ENCODE measurements at regions not wholly inside any gene's neighbourhood (a gene's known extent, or its start where the extent isn't known, plus 50 kb on each side); places are given as distances from the start of the nearest gene placed in this dataset.
A peak's percentile ranks its signal among the peaks of the same experiment; 100 is the strongest.

- ATAC-seq (ENCODE audit: poor library complexity) (no peak), DNase-seq (no peak)
- intact Hi-C loops (cut with DNase I): no loop called here
These were observed 153.3 kb upstream of the THSD7B start for GRCh38 chr2:136612079-136612478.

- ATAC-seq (ENCODE audit: poor library complexity) (no peak), DNase-seq (no peak)
- intact Hi-C loops (cut with DNase I): no loop called here
These were observed 153.9 kb upstream of the THSD7B start for GRCh38 chr2:136611451-136611850.

DNA sequence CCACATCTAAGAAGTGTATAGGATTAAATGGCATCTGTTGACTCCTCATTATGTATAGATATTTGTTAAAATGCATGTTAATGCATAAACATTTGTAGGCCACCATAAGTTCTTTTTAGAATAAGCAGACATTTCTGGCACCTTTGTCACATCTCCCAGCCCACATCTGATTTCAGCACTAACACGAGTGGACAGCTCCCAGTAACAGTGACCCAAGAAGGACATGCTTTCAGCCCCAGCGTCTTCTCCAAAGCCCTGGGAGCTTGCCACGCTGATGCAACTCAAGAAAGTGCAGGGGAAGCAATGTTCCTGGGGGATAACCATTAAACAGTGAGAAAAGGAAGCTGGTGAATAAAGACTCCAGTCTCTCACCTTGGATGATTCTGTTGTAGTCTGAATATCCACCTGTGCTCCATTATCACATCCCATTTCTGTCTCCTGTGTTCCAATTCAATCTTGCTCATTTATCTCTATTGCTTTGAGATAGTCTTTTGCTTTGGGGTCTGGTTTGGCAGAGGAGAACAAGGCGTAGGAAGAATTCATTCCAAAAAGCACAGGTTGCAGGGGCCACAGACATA, 182.6 kb upstream of the THSD7B start:
- intact Hi-C loops (cut with DNase I): no loop called here
- DNase-seq: no peak
- ATAC-seq (ENCODE audit: poor library complexity): no peak

DNA sequence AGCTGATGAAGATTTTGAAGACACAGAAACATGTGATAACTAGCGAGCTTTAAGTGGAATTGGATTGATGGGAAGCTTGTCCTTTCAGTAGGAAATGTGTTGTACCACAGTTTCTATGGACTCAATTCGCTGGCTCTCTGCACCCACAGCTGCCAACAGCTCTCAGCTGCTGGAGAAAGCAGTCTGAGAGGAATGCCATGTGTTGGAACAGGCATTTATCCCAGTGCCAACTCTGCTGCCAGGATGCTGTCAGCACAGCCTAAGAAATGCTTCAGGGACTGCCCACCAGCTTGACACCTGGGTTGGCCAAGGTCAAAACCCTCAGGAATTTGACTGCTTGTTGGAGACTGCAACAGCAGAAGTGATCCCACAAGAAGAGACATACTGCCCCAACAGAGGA, 193.0 kb upstream of the THSD7B start:
- ATAC-seq (ENCODE audit: poor library complexity): peak; percentile 98
- intact Hi-C loops (cut with DNase I): no loop called here
- peak; percentile 78 for DNase-seq

GRCh38 chr2:136557203-136557602, 208.1 kb upstream of the THSD7B start:
- intact Hi-C loops (cut with DNase I): no loop called here
- ATAC-seq (ENCODE audit: poor library complexity): no peak

GRCh38 chr2:136550181-136550580, 215.2 kb upstream of the THSD7B start:
- intact Hi-C loops (cut with DNase I): no loop called here
- ATAC-seq (ENCODE audit: poor library complexity) (no peak), DNase-seq (no peak)

More at GRCh38 chr2:136557203-136557602, 208.1 kb upstream of the THSD7B start:
- no peak for DNase-seq

DNA sequence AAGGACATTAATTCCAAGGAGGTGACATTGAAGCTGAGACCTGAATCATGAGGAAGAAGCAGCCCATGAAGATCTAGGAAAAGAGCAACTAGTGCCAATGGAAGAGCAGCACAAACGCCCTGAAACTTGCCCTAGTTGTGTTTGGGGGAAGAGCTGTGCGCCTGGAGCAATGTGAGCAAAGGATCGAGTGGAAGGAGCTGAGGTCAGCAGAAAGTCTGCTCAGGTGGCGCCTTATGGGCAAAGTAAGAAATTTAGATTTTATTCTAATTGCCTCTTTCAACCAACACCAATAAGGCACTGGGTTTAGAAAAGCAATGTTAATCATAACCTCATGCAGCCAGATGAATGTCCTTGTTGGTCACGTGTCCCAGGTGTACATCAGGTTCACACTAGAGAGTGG, 226.0 kb upstream of the THSD7B start:
- DNase-seq (no peak), ATAC-seq (ENCODE audit: poor library complexity) (no peak)
- intact Hi-C loops (cut with DNase I): no loop called here

DNA sequence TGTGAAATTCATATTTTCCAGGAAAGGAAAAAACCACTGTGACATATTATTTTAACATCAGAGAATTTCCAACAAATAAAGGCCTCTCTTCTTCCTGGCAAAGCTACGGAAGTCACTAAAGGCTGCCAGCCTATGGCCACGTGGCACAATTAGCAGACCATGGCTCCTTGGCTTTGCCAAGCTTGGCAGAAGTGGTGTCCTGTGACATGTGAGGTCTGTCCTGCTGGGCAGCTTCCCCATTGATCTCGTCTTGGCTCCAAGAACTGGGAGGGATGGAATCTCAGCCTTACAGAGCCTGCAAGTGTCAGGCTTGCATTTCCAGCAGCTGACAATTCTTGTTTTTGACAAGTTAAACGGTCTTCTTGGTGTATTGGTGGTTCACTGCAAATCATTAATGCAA, 226.9 kb upstream of the THSD7B start:
- ATAC-seq (ENCODE audit: poor library complexity): peak; percentile 91
- DNase-seq: peak; percentile 68
- intact Hi-C loops (cut with DNase I): no loop called here

DNA sequence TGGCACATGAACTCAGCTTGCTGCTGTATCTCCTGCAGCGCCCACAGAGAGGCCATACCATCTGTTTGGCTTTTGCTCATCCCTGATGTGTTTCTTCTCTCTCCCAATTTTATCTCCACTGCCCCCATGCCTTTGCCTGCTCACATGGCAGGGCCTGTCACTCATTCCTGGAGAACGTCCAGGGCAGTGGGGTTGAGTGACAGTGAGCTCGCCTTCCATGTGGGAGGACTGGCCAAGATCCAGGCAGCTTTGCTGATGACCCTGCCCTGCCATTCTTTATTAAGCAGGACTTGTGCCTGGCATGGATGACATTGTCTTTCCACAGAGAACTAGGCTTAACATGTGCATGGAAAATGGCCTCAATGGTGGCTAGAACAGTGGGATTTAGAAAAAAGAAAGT, 230.5 kb upstream of the THSD7B start:
- intact Hi-C loops (cut with DNase I): no loop called here
- peak; percentile 89 for ATAC-seq (ENCODE audit: poor library complexity)
- peak; percentile 73 for DNase-seq

DNA sequence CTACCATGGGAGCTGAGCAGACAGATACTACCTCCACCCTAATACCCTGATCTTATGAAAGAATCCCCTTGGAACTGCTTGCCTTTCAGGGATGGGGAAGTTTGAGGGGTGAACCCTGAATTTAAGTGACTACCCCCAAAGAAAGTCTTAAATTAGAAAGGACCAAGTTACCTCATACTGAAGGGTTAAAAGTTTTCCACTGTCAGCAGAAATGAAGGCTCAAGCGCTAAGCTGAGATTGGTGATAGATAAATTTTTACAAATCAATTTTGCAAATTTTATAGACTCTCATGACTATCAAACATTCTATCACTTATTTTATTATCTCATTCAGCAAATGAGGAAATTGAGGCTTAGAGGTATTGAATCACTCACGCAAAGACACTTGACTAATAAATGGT, 233.2 kb upstream of the THSD7B start:
- ATAC-seq (ENCODE audit: poor library complexity) (no peak), DNase-seq (no peak)
- intact Hi-C loops (cut with DNase I): no loop called here

DNA sequence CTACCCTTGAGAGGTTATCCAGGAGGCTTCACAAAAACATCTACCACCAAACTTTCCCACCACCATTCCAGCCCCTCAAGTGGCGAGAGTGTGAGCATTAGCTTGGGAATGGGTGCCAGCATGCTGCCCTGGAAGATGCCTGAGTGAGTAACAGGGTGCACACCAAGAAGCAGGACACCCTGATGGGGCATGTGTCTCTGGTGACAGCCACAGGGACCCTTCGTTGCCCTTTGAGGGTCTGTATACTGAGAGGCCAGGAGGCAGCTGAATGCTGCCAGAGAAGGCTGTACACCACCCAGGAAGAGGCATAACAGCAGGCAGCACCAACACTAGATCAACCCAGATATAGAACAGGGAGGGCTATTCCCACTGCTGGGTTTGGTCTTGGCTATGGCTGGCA, 233.6 kb upstream of the THSD7B start:
- intact Hi-C loops (cut with DNase I): no loop called here
- no peak for DNase-seq

GRCh38 chr2:136530146-136530545, 235.2 kb upstream of the THSD7B start:
- ATAC-seq (ENCODE audit: poor library complexity): no peak
- no peak for DNase-seq
- intact Hi-C loops (cut with DNase I): no loop called here

More for the DNA sequence above, 233.6 kb upstream of the THSD7B start:
- no peak for ATAC-seq (ENCODE audit: poor library complexity)

DNA sequence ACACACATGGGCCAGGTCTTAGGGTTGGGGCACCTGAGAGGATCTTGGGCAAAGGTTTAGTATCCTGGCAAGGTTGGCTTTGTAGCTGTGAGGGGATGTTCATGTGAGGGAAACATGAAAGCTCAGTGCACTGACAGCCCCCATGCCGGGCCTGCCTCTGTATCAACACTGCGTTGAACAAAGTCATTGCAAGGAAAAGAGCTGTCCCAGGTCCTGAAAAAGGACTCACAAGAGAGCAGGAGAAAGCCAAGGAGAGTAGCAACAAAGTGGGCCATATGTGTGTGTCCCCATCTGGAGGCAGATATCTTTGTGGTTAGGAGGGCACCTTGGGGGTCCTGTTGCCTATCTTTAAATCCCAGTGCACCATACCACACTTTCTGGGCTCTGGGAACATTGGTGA, 237.8 kb upstream of the THSD7B start:
- DNase-seq (no peak), ATAC-seq (ENCODE audit: poor library complexity) (no peak)
- intact Hi-C loops (cut with DNase I): no loop called here

- no peak for DNase-seq
- no peak for ATAC-seq (ENCODE audit: poor library complexity)
- intact Hi-C loops (cut with DNase I): no loop called here
These were observed 242.6 kb upstream of the THSD7B start for GRCh38 chr2:136522724-136523123.

- no peak for DNase-seq
- intact Hi-C loops (cut with DNase I): no loop called here
- ATAC-seq (ENCODE audit: poor library complexity): no peak
These were observed 247.6 kb upstream of the THSD7B start for GRCh38 chr2:136517716-136518115.

GRCh38 chr2:136510244-136510643, 255.1 kb upstream of the THSD7B start:
- intact Hi-C loops (cut with DNase I): no loop called here
- no peak for DNase-seq
- ATAC-seq (ENCODE audit: poor library complexity): no peak

- DNase-seq: no peak
- no peak for ATAC-seq (ENCODE audit: poor library complexity)
- intact Hi-C loops (cut with DNase I): no loop called here
These were observed 259.9 kb upstream of the THSD7B start for GRCh38 chr2:136505462-136505861.

DNA sequence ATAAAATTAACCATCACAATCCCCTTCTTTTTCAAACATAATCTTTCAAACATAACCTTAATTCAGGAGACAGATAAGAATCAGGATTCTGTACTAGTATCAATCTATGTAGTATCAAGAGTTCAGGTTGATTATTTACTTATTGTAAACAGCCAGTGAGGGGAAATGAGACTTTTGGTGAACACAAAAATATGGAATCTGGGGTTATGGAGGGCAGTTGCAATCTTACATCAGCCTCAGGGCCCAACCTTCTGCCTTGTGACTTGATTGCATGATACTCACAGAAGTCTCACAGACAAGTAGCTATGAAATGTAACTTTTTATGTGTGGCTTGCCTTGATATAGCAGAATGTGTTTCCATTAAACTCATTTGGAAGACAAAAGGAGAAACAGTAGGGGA, 262.7 kb upstream of the THSD7B start:
- ATAC-seq (ENCODE audit: poor library complexity) (no peak), DNase-seq (no peak)
- intact Hi-C loops (cut with DNase I): no loop called here

- intact Hi-C loops (cut with DNase I): no loop called here
- ATAC-seq (ENCODE audit: poor library complexity) (no peak), DNase-seq (no peak)
These were observed 267.6 kb upstream of the THSD7B start for GRCh38 chr2:136497709-136498108.

DNA sequence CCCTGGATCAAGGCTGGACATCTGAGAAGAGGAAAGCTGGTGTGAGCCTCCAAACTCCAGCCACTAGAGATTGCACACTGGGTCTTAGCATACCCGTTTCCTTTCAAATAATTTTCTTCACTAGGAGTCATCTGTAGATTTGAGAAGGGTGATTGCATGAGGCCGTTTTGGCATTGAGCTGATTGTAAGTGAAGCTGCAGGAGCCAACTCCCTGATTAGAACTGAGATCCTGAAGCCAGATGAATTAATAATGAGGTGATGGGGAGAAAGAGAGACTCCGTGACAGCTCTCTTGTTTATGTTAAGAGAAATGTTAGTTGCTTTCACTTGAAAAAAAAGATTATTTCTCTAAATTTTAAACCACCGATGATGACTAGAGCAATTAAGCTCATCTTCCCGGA, 268.4 kb upstream of the THSD7B start:
- ATAC-seq (ENCODE audit: poor library complexity) (no peak), DNase-seq (no peak)
- intact Hi-C loops (cut with DNase I): no loop called here

DNA sequence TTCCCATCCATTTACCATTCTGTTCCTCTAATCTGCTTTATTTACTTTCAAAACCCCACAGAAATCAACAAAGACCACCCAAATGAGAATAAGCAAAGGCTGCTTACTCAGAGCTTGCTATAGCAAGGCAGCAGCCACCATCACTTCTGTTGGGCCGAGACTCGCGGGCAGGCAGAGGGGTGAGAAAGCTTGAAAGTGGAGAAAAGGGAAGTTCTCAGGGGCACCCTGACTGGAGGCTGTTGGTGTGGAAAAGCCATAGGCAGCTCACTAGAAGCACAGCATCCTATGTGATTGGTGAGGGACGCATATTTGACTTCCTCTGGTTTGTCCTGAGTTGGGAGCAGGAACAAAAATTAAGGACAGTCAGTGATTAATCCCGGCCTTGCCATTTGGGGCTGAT, 269.7 kb upstream of the THSD7B start:
- intact Hi-C loops (cut with DNase I): no loop called here
- ATAC-seq (ENCODE audit: poor library complexity): no peak
- DNase-seq: no peak

Measured in Right ventricle myocardium superior (tissue), 1 donor.